Mammary epithelial cell (primary cell): ENCODE measurements at regions not wholly inside any gene's neighbourhood (a gene's known extent, or its start where the extent isn't known, plus 50 kb on each side); places are given as distances from the start of the nearest gene placed in this dataset.

Experiments used
- CTCF ChIP-seq, 2 donors: IDR thresholded peaks in 1 of 2; conservative IDR thresholded peaks in 1 of 2; 2 replicates each; pipeline ENCODE4 v1.5.1; 2011 to 2012; ENCODE audit warnings: inconsistent platforms in 2 of 2, low read length in 2 of 2, mild to moderate bottlenecking in 2 of 2, control low read depth in 1 of 2, low read depth in 1 of 2; ENCODE audit not compliant: insufficient read depth in 1 of 2; ENCODE audit errors: extremely low read depth in 1 of 2
- EZH2 ChIP-seq: IDR thresholded peaks from 2 replicates; pipeline ENCODE4 v1.6.1; 2012; ENCODE audit warnings: low read length, inconsistent platforms, borderline replicate concordance

GRCh38 chr11:36777311-36777710 lies 179.3 kb upstream of the RAG2 start:
- TF ChIP-seq CTCF (conservative IDR thresholded peaks at IDR 0.05 in 1 of 2, IDR thresholded peaks at IDR 0.05 in 1 of 2; ENCODE audit: extremely low read depth in 1 of 2, insufficient read depth in 1 of 2, low read depth in 1 of 2, low read length in 2 of 2) = no peak
- no peak for TF ChIP-seq EZH2
